Endothelial cell of umbilical vein (primary cell): ENCODE measurements at regions not wholly inside any gene's neighbourhood (a gene's known extent, or its start where the extent isn't known, plus 50 kb on each side); places are given as distances from the start of the nearest gene placed in this dataset.

Experiments used
- BruUV-seq: library from RNA; stranded (reverse); fragments of 400-500 nt; replicated peaks from 2 replicates; lab custom pipeline; 2021; lab: Mats Ljungman, UMichigan
- CTCF ChIA-PET: fragments of 300-600, 350-600 bp; sonication (Branson Sonifier 250); formaldehyde crosslinking; loops from one replicate; lab custom pipeline; 2021; ENCODE audit warnings: antibody characterized with exemption, inconsistent platforms; lab: Charles Lee
- POLR2A ChIA-PET: fragments of 300-600, 350-600 bp; sonication (Branson Sonifier 250); formaldehyde crosslinking; loops from one replicate; lab custom pipeline; 2021; ENCODE audit warnings: antibody characterized with exemption, inconsistent platforms; lab: Charles Lee
- DNase-seq: peaks from one replicate; pipeline ENCODE4 v3.0.0-alpha.2; 2011; ENCODE audit warnings: low read depth, low spot score
- FAIRE-seq: peaks from 2 replicates; lab custom pipeline; 2011; peaks lifted over from hg19 to GRCh38; lab: Jason Lieb, UNC
- H2AFZ ChIP-seq: 2 replicates; pipeline ENCODE4 v1.6.0; 2012; ENCODE audit warnings: low read depth, low read length, control low read depth, inconsistent platforms
- H3K27ac ChIP-seq: 2 replicates; pipeline ENCODE4 v1.5.1; 2011; ENCODE audit warnings: low read depth, mild to moderate bottlenecking, control low read depth, low read length, moderate library complexity; ENCODE audit not compliant: insufficient read depth
- H3K27me3 ChIP-seq, 2 experiments: 2 replicates each; pipeline versions ENCODE4 v1.6.0 to v1.6.1; 2011; ENCODE audit warnings: low read length in 2 of 2, mixed read lengths in 1 of 2; ENCODE audit not compliant: control insufficient read depth in 2 of 2, insufficient read depth in 2 of 2
- H3K36me3 ChIP-seq, 2 experiments: 2 replicates in 1 of 2; 3 replicates in 1 of 2; pipeline ENCODE4 v1.5.1; 2011; ENCODE audit warnings: low read length in 2 of 2, mild to moderate bottlenecking in 1 of 2, moderate library complexity in 1 of 2; ENCODE audit not compliant: control insufficient read depth in 2 of 2, insufficient read depth in 2 of 2; ENCODE audit errors: extremely low read depth in 1 of 2
- H3K4me1 ChIP-seq: 3 replicates; pipeline ENCODE4 v1.5.1; 2011; ENCODE audit warnings: mild to moderate bottlenecking, low read length; ENCODE audit not compliant: control insufficient read depth, insufficient read depth; ENCODE audit errors: extremely low read depth
- H3K4me2 ChIP-seq: 2 replicates; pipeline ENCODE4 v1.6.1; 2011; ENCODE audit warnings: low read length, control low read depth, mixed read lengths; ENCODE audit not compliant: insufficient read depth
- H3K4me3 ChIP-seq, 3 experiments: fragments of 200-600 bp in 1 of 3; sonication (generic), shearing (Covaris generic) in 1 of 3; replicated peaks in 1 of 3; 2 replicates each; pipeline ENCODE4 v1.5.1; 2011 to 2016; ENCODE audit warnings: control low read depth in 3 of 3, low read length in 3 of 3, mild to moderate bottlenecking in 2 of 3, inconsistent platforms in 1 of 3, low read depth in 1 of 3, moderate library complexity in 1 of 3; ENCODE audit not compliant: insufficient read depth in 1 of 3
- H3K79me2 ChIP-seq: 2 replicates; pipeline ENCODE4 v1.6.0; 2012; ENCODE audit warnings: low read length, inconsistent platforms; ENCODE audit not compliant: control insufficient read depth, insufficient read depth
- H3K9ac ChIP-seq: replicated peaks from 2 replicates; pipeline ENCODE3; 2011; ENCODE audit warnings: low read length, control low read depth; ENCODE audit not compliant: insufficient read depth; ENCODE audit errors: extremely low read depth
- H3K9me1 ChIP-seq: replicated peaks from 3 replicates; pipeline ENCODE4 v1.6.0; 2011; ENCODE audit warnings: mild to moderate bottlenecking, low read length; ENCODE audit not compliant: control insufficient read depth, insufficient read depth; ENCODE audit errors: extremely low read depth
- H3K9me3 ChIP-seq: replicated peaks from 2 replicates; pipeline ENCODE4 v1.5.1; 2012; ENCODE audit warnings: low read length, inconsistent platforms; ENCODE audit not compliant: control insufficient read depth, insufficient read depth
- H4K20me1 ChIP-seq: replicated peaks from 2 replicates; pipeline ENCODE3; 2011; ENCODE audit warnings: mild to moderate bottlenecking, low read length; ENCODE audit not compliant: control insufficient read depth, insufficient read depth; ENCODE audit errors: extremely low read depth
- CTCF ChIP-seq, 2 donors: IDR thresholded peaks; 1 replicate in 1 of 2; 2 replicates in 1 of 2; pipeline ENCODE4 v1.5.1; 2011; ENCODE audit warnings: low read length in 2 of 2, mild to moderate bottlenecking in 2 of 2, moderate library complexity in 2 of 2, control low read depth in 1 of 2, inconsistent platforms in 1 of 2, low read depth in 1 of 2; ENCODE audit not compliant: insufficient read depth in 1 of 2; ENCODE audit errors: extremely low read depth in 1 of 2
- EZH2 ChIP-seq: IDR thresholded peaks from 2 replicates; pipeline ENCODE4 v1.6.1; 2012; ENCODE audit warnings: borderline replicate concordance, low read depth, mild to moderate bottlenecking, moderate library complexity, low read length, inconsistent platforms; ENCODE audit not compliant: severe bottlenecking
- FOS ChIP-seq: IDR thresholded peaks from 2 replicates; pipeline ENCODE4 v1.6.1; 2011; ENCODE audit warnings: mild to moderate bottlenecking, low read length, moderate library complexity, borderline replicate concordance; ENCODE audit not compliant: insufficient read depth
- GATA2 ChIP-seq: IDR thresholded peaks from 2 replicates; pipeline ENCODE4 v1.7.0; 2011; ENCODE audit warnings: low read depth, mild to moderate bottlenecking, moderate library complexity, mixed read lengths, low read length; ENCODE audit not compliant: insufficient read length, insufficient read depth
- JUN ChIP-seq: IDR thresholded peaks from 2 replicates; pipeline ENCODE4 v1.6.1; 2011; ENCODE audit warnings: borderline replicate concordance, low read depth; ENCODE audit not compliant: insufficient read length, insufficient read depth
- MAX ChIP-seq: IDR thresholded peaks from 2 replicates; pipeline ENCODE4 v1.6.1; 2011; ENCODE audit not compliant: insufficient read depth, insufficient read length
- MYC ChIP-seq: IDR thresholded peaks from one replicate; pipeline ENCODE4 v1.6.1; 2011; ENCODE audit warnings: mild to moderate bottlenecking, low read depth, low read length
- POLR2A ChIP-seq: IDR thresholded peaks from 2 replicates; pipeline ENCODE4 v1.6.1; 2012; ENCODE audit warnings: low read depth, mild to moderate bottlenecking, control low read depth, low read length
- POLR2AphosphoS5 ChIP-seq: IDR thresholded peaks from 2 replicates; pipeline ENCODE4 v1.6.1; 2012; ENCODE audit warnings: low read depth, mild to moderate bottlenecking, control low read depth, low read length, moderate library complexity; ENCODE audit not compliant: insufficient read depth
- dilution Hi-C: fragments of 300-500 bp; cut with MboI; formaldehyde crosslinking; loops from one replicate; pipeline ENCODE4 v1.15.0; 2019; ENCODE audit warnings: low sequenced_read_pairs; ENCODE audit not compliant: extremely low pct_ligation_motif_present
- intact Hi-C: fragments of 100-400 bp; cut with micrococcal nuclease; formaldehyde crosslinking; loops from one replicate; pipeline ENCODE4 v1.10.0; 2022

GRCh38 chr2:15711126-15711860, 119.6 kb downstream of the DDX1 start:
- Histone ChIP-seq H3K9me1 (no peaks in the 10 kb centered on the region), H3K4me1 (peaks cover 24% of the 10 kb centered on the region), H3K27ac (no peak overlapping the region), H2AFZ (no peak overlapping the region), H3K27me3 (no peaks in the 10 kb centered on the region), H4K20me1 (no peaks in the 10 kb centered on the region), H3K79me2 (no peaks in the 10 kb centered on the region), H3K9me3 (no peaks in the 10 kb centered on the region), H3K4me2 (no peak overlapping the region), H3K9ac (no peak overlapping the region), H3K4me3 (no peak overlapping the region), H3K36me3 (no peaks in the 10 kb centered on the region)
- TF ChIP-seq EZH2 (no peak), JUN (no peak), MAX (no peak), MYC (no peak), GATA2 (no peak), POLR2AphosphoS5 (no peak), POLR2A (no peak), FOS (no peak), CTCF (IDR thresholded peaks at IDR 0.05; ENCODE audit: extremely low read depth in 1 of 2, insufficient read depth in 1 of 2, low read depth in 1 of 2, low read length in 2 of 2) (no peak)
- POLR2A ChIA-PET, result no interaction called here
- DNase-seq (no peak), FAIRE-seq (no peak)
- no TSS peak for BruUV-seq
- CTCF ChIA-PET, result no interaction called here
- intact Hi-C loops (no loop called here), dilution Hi-C loops (no loop called here)
